ENCODE measurements at regions not wholly inside any gene's neighbourhood (a gene's known extent, or its start where the extent isn't known, plus 50 kb on each side); places are given as distances from the start of the nearest gene placed in this dataset.

GRCh38 chr20:56941101-56941686 lies 312.1 kb downstream of the TFAP2C start:
- no peak overlapping the region for H2AFZ ChIP-seq
- no peak for TF ChIP-seq EZH2phosphoT487 (IDR thresholded peaks at IDR 0.05; ENCODE audit: low read depth, severe bottlenecking, unreplicated experiment)
- no peak for TF ChIP-seq CTCF (IDR thresholded peaks at IDR 0.05; ENCODE audit: poor library complexity)
- TF ChIP-seq EZH2 (IDR thresholded peaks at IDR 0.05; ENCODE audit: borderline replicate concordance), result no peak
- no peak overlapping the region for H3K4me3 ChIP-seq
- H4K20me1 ChIP-seq (ENCODE audit: insufficient read depth, poor library complexity, severe bottlenecking), result no peaks in the 10 kb centered on the region
- no peak for DNase-seq (ENCODE audit: low spot score)
- no peaks in the 10 kb centered on the region for H3K36me3 ChIP-seq (replicated peaks; ENCODE audit: insufficient read depth, low read depth)
- H3K4me1 ChIP-seq (ENCODE audit: insufficient read depth), result peaks cover 18% of the 10 kb centered on the region
- WGBS (ENCODE audit: low lambda C conversion rate, missing lambda C conversion rate), result 66% methylated on average over 8 of the region's 8 CpGs
- H3K4me2 ChIP-seq, result peak overlapping the region; percentile 16
- no peaks in the 10 kb centered on the region for H3K9me2 ChIP-seq (replicated peaks; ENCODE audit: insufficient read depth)
- no peak overlapping the region for H3K27ac ChIP-seq
- no peaks in the 10 kb centered on the region for H3K9me3 ChIP-seq (ENCODE audit: low read depth)
- no peaks in the 10 kb centered on the region for H3K79me2 ChIP-seq
- peaks cover 3% of the 10 kb centered on the region for H3K27me3 ChIP-seq

GRCh38 chr20:56943946-56944945 lies 315.1 kb downstream of the TFAP2C start:
- H4K20me1 ChIP-seq (ENCODE audit: insufficient read depth, poor library complexity, severe bottlenecking), result no peaks in the 10 kb centered on the region
- no peaks in the 10 kb centered on the region for H3K79me2 ChIP-seq
- DNase-seq (ENCODE audit: low spot score), result no peak
- peaks cover 18% of the 10 kb centered on the region for H3K4me1 ChIP-seq (ENCODE audit: insufficient read depth)
- no peak overlapping the region for H3K4me3 ChIP-seq
- H3K36me3 ChIP-seq (replicated peaks; ENCODE audit: insufficient read depth, low read depth), result no peaks in the 10 kb centered on the region
- no peak overlapping the region for H3K4me2 ChIP-seq
- H3K27me3 ChIP-seq, result peaks cover 5% of the 10 kb centered on the region
- 73% methylated on average over 17 of the region's 17 CpGs for WGBS (ENCODE audit: low lambda C conversion rate, missing lambda C conversion rate)
- no peaks in the 10 kb centered on the region for H3K9me2 ChIP-seq (replicated peaks; ENCODE audit: insufficient read depth)
- H2AFZ ChIP-seq, result no peak overlapping the region
- TF ChIP-seq EZH2 (IDR thresholded peaks at IDR 0.05; ENCODE audit: borderline replicate concordance) (no peak), EZH2phosphoT487 (IDR thresholded peaks at IDR 0.05; ENCODE audit: low read depth, severe bottlenecking, unreplicated experiment) (no peak), CTCF (IDR thresholded peaks at IDR 0.05; ENCODE audit: poor library complexity) (no peak)
- H3K27ac ChIP-seq, result no peak overlapping the region
- no peaks in the 10 kb centered on the region for H3K9me3 ChIP-seq (ENCODE audit: low read depth)

- no peaks in the 10 kb centered on the region for H3K9me3 ChIP-seq (ENCODE audit: low read depth)
- DNase-seq (ENCODE audit: low spot score), result no peak
- H3K9me2 ChIP-seq (replicated peaks; ENCODE audit: insufficient read depth), result no peaks in the 10 kb centered on the region
- TF ChIP-seq EZH2phosphoT487 (IDR thresholded peaks at IDR 0.05; ENCODE audit: low read depth, severe bottlenecking, unreplicated experiment) (no peak), CTCF (IDR thresholded peaks at IDR 0.05; ENCODE audit: poor library complexity) (peak; percentile 23)
- 70% methylated on average over 5 of the region's 5 CpGs for WGBS (ENCODE audit: low lambda C conversion rate, missing lambda C conversion rate)
- peaks cover 5% of the 10 kb centered on the region for H3K27me3 ChIP-seq
- H3K4me2 ChIP-seq, result no peak overlapping the region
- peaks cover 18% of the 10 kb centered on the region for H3K4me1 ChIP-seq (ENCODE audit: insufficient read depth)
- H3K4me3 ChIP-seq, result no peak overlapping the region
- no peaks in the 10 kb centered on the region for H4K20me1 ChIP-seq (ENCODE audit: insufficient read depth, poor library complexity, severe bottlenecking)
- H3K36me3 ChIP-seq (replicated peaks; ENCODE audit: insufficient read depth, low read depth), result no peaks in the 10 kb centered on the region
- no peaks in the 10 kb centered on the region for H3K79me2 ChIP-seq
- no peak overlapping the region for H3K27ac ChIP-seq
- no peak overlapping the region for H2AFZ ChIP-seq
Measured at GRCh38 chr20:56945057-56945456, 316.0 kb downstream of the TFAP2C start.
